ENCODE measurements at regions not wholly inside any gene's neighbourhood (a gene's known extent, or its start where the extent isn't known, plus 50 kb on each side); places are given as distances from the start of the nearest gene placed in this dataset.
A peak's percentile ranks its signal among the peaks of the same experiment; 100 is the strongest.

DNA sequence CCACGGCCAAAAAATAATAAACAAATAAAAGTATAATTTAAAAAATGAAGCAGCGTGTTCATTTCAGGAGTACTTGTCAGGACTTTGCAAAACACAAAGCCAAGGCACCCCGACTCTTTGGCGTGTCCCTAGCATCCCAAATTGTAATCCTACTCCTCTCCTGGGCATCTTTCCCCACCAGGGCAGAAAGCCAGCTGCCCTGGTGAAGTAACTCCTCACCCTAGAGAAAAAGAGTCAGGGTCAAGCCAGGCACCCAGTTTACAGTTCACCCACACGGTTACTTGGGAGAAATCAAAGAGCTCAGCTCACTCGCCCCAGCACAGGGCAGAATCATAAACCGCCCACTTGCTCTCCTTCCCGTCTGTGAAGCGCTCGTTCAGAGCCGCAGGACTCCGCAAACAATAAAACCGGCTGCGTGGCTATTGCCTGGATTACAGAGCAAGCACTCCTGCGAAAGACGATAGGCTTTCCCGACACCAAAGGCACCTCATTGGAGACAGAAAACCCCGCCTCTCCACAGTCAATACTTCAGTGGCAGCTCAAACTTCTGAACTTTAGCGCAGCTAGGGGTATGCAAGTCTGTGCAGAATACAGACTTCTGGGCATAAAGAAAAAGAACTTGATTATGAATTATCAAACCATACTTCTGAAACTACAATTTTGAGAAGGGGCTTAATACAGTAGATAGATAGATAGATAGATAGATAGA, 73.0 kb upstream of the NHSL1 start (continued):
- 0 out of 4 replicates have a peak, but pooled peaks of 1 of the 2 experiments have one; percentile 39 for TF ChIP-seq HDAC2 (IDR thresholded peaks at IDR 0.05; ENCODE audit: borderline replicate concordance in 1 of 2, low read depth in 2 of 2, low read length in 2 of 2)
- TF ChIP-seq ATF3 (IDR thresholded peaks at IDR 0.05; ENCODE audit: insufficient read depth, low read depth, low read length), result no peak
- TF ChIP-seq TAF1 (IDR thresholded peaks at IDR 0.05; ENCODE audit: low read depth, low read length), result peak; percentile 48; the same call in 1 of the 2 replicates
